HG03196 (cell line): ENCODE measurements at regions not wholly inside any gene's neighbourhood (a gene's known extent, or its start where the extent isn't known, plus 50 kb on each side); places are given as distances from the start of the nearest gene placed in this dataset.
"Not testable (repeated sequence)": the region's sequence is repeated elsewhere in the genome, so short reads cannot be mapped to it uniquely, and the experiment has no call there.

Experiments used
- ATAC-seq: cut with Tn5 transposase; IDR thresholded peaks from one replicate; pipeline ENCODE4 v1.9.1; 2021; ENCODE audit not compliant: unreplicated experiment

GRCh38 chr12:33672836-33673577 is 233.4 kb upstream of the SYT10 start:
- no peak for ATAC-seq

- ATAC-seq, result no peak
These were observed 237.2 kb upstream of the SYT10 start for GRCh38 chr12:33676866-33677265.

GRCh38 chr12:33678221-33678964 is 238.8 kb upstream of the SYT10 start:
- no peak for ATAC-seq

GRCh38 chr12:33690562-33690961 is 250.9 kb upstream of the SYT10 start:
- no peak for ATAC-seq

- ATAC-seq, result no peak
These were observed 263.6 kb upstream of the SYT10 start for GRCh38 chr12:33703221-33703620.

- no peak for ATAC-seq
These were observed 267.3 kb upstream of the SYT10 start for GRCh38 chr12:33706927-33707326.

GRCh38 chr12:33708935-33709334 is 269.3 kb upstream of the SYT10 start:
- no peak for ATAC-seq

- ATAC-seq, result no peak
These were observed 270.9 kb upstream of the SYT10 start for GRCh38 chr12:33710548-33710947.

GRCh38 chr12:33718631-33719030 is 279.0 kb upstream of the SYT10 start:
- ATAC-seq, result no peak

GRCh38 chr12:33721561-33721960 is 281.9 kb upstream of the SYT10 start:
- ATAC-seq, result no peak

- ATAC-seq, result no peak
These were observed 285.2 kb upstream of the SYT10 start for GRCh38 chr12:33724867-33725266.

GRCh38 chr12:33734871-33735270 is 287.4 kb upstream of the ALG10 start:
- no peak for ATAC-seq

- ATAC-seq, result no peak
These were observed 269.4 kb upstream of the ALG10 start for GRCh38 chr12:33752854-33753253.

GRCh38 chr12:33757701-33758100 is 264.6 kb upstream of the ALG10 start:
- ATAC-seq, result no peak

- ATAC-seq, result no peak
These were observed 263.0 kb upstream of the ALG10 start for GRCh38 chr12:33759279-33759678.

- ATAC-seq, result no peak
These were observed 259.0 kb upstream of the ALG10 start for GRCh38 chr12:33763331-33763730.

- ATAC-seq, result no peak
These were observed 251.6 kb upstream of the ALG10 start for GRCh38 chr12:33770652-33771051.

GRCh38 chr12:33771889-33772288 is 250.4 kb upstream of the ALG10 start:
- no peak for ATAC-seq

- not testable (repeated sequence) for ATAC-seq
These were observed 249.2 kb upstream of the ALG10 start for GRCh38 chr12:33773091-33773490.

GRCh38 chr12:33786532-33786931 is 235.8 kb upstream of the ALG10 start:
- no peak for ATAC-seq

GRCh38 chr12:33794954-33795353 is 227.3 kb upstream of the ALG10 start:
- no peak for ATAC-seq

- no peak for ATAC-seq
These were observed 226.8 kb upstream of the ALG10 start for GRCh38 chr12:33795536-33795935.
